GM21381 (cell line): ENCODE measurements at regions not wholly inside any gene's neighbourhood (a gene's known extent, or its start where the extent isn't known, plus 50 kb on each side); places are given as distances from the start of the nearest gene placed in this dataset.
"Not testable (repeated sequence)": the region's sequence is repeated elsewhere in the genome, so short reads cannot be mapped to it uniquely, and the experiment has no call there.

ENCODE experiments used
- ATAC-seq: cut with Tn5 transposase; IDR thresholded peaks from one replicate; pipeline ENCODE4 v1.9.1; 2021; ENCODE audit warnings: mild to moderate bottlenecking, moderate library complexity; ENCODE audit not compliant: unreplicated experiment

- ATAC-seq = no peak
These were observed 486.4 kb upstream of the ADARB2 start for GRCh38 chr10:2223548-2224320.

GRCh38 chr10:2222631-2223030 lies 485.3 kb upstream of the ADARB2 start:
- no peak for ATAC-seq

GRCh38 chr10:2214805-2215204 lies 477.5 kb upstream of the ADARB2 start:
- no peak for ATAC-seq

- no peak for ATAC-seq
These were observed 476.8 kb upstream of the ADARB2 start for GRCh38 chr10:2214092-2214491.

- no peak for ATAC-seq
These were observed 475.0 kb upstream of the ADARB2 start for GRCh38 chr10:2212244-2212834.

- no peak for ATAC-seq
These were observed 472.8 kb upstream of the ADARB2 start for GRCh38 chr10:2210088-2210487.

- no peak for ATAC-seq
These were observed 470.8 kb upstream of the ADARB2 start for GRCh38 chr10:2208106-2208505.

- ATAC-seq = no peak
These were observed 470.1 kb upstream of the ADARB2 start for GRCh38 chr10:2207246-2207922.

- ATAC-seq = no peak
These were observed 468.1 kb upstream of the ADARB2 start for GRCh38 chr10:2205406-2205805.

- ATAC-seq = no peak
These were observed 465.1 kb upstream of the ADARB2 start for GRCh38 chr10:2202401-2202800.

GRCh38 chr10:2201534-2202099 lies 464.3 kb upstream of the ADARB2 start:
- ATAC-seq = no peak

GRCh38 chr10:2197663-2198062 lies 460.3 kb upstream of the ADARB2 start:
- ATAC-seq = no peak

- no peak for ATAC-seq
These were observed 458.9 kb upstream of the ADARB2 start for GRCh38 chr10:2196272-2196671.

GRCh38 chr10:2189356-2189755 lies 452.0 kb upstream of the ADARB2 start:
- ATAC-seq = not testable (repeated sequence)

- no peak for ATAC-seq
These were observed 451.0 kb upstream of the ADARB2 start for GRCh38 chr10:2188371-2188770.

GRCh38 chr10:2173327-2173726 lies 436.0 kb upstream of the ADARB2 start:
- no peak for ATAC-seq

- ATAC-seq = no peak
These were observed 428.6 kb upstream of the ADARB2 start for GRCh38 chr10:2165771-2166460.

- ATAC-seq = no peak
These were observed 413.0 kb upstream of the ADARB2 start for GRCh38 chr10:2150288-2150687.

- ATAC-seq = no peak
These were observed 408.7 kb upstream of the ADARB2 start for GRCh38 chr10:2145926-2146478.

GRCh38 chr10:2145491-2145890 lies 408.2 kb upstream of the ADARB2 start:
- ATAC-seq = no peak

GRCh38 chr10:2144584-2144983 lies 407.3 kb upstream of the ADARB2 start:
- no peak for ATAC-seq
